A549 (cell line): ENCODE measurements at regions not wholly inside any gene's neighbourhood (a gene's known extent, or its start where the extent isn't known, plus 50 kb on each side); places are given as distances from the start of the nearest gene placed in this dataset.

Source experiments
- ATAC-seq, 2 experiments: fragments of 200-7000 bp in 1 of 2; fragments of >200 bp in 1 of 2; cut with Nextera tagmentation in 1 of 2; cut with Tn5 transposase in 1 of 2; 3 replicates each; pipeline versions ENCODE4 v1.8.0 to v1.9.1; 2018 to 2020; ENCODE audit warnings: mild to moderate bottlenecking in 1 of 2, moderate library complexity in 1 of 2
- CTCF ChIA-PET: fragments of 300-600 bp; sonication (Branson Sonifier 250); formaldehyde crosslinking; extraction: SDS; loops from one replicate; lab custom pipeline; 2021; ENCODE audit warnings: antibody characterized with exemption, inconsistent platforms; lab: Yijun Ruan, JAX
- POLR2A ChIA-PET: fragments of 350-600 bp; formaldehyde crosslinking; extraction: SDS; loops from one replicate; lab custom pipeline; 2021; ENCODE audit warnings: antibody characterized with exemption, inconsistent platforms; lab: Yijun Ruan, JAX
- DNase-seq, 2 experiments: peaks; one replicate each; pipeline versions ENCODE4 v3.0.0 to v3.0.0-alpha.2; 2011 to 2016; ENCODE audit warnings: low read depth in 1 of 2, low spot score in 1 of 2
- FAIRE-seq: peaks from 2 replicates; lab custom pipeline; 2011; peaks lifted over from hg19 to GRCh38; lab: Jason Lieb, UNC
- H3K27ac ChIP-seq, 2 experiments: fragments of >200 bp; sonication (Bioruptor Twin); formaldehyde crosslinking; 3 replicates each; pipeline ENCODE4 v1.5.1; 2016 to 2017
- H3K4me1 ChIP-seq: fragments of >200 bp; sonication (Bioruptor Twin); formaldehyde crosslinking; 3 replicates; pipeline ENCODE4 v1.6.1; 2016
- H3K4me2 ChIP-seq: fragments of >200 bp; sonication (Bioruptor Twin); formaldehyde crosslinking; 3 replicates; pipeline ENCODE4 v1.6.1; 2016
- H3K4me3 ChIP-seq: fragments of >200 bp; sonication (Bioruptor Twin); formaldehyde crosslinking; 3 replicates; pipeline ENCODE4 v1.5.1; 2016
- H3K9me3 ChIP-seq: fragments of >200 bp; sonication (Bioruptor Twin); formaldehyde crosslinking; 3 replicates; pipeline ENCODE4 v1.6.1; 2016
- ATOH8 ChIP-seq: fragments of 250-450 bp; sonication (Bioruptor Pico); IDR thresholded peaks from 2 replicates; pipeline ENCODE4 v1.5.0; 2020; ENCODE audit warnings: low read depth, mild to moderate bottlenecking, moderate library complexity
- BCL3 ChIP-seq: fragments of >200 bp; sonication (Bioruptor Twin); formaldehyde crosslinking; IDR thresholded peaks from 3 replicates; pipeline ENCODE4 v1.6.1; 2016
- BHLHE40 ChIP-seq: IDR thresholded peaks from 2 replicates; pipeline ENCODE4 v1.6.1; 2012; ENCODE audit warnings: low read depth, low read length, inconsistent platforms
- CHD2 ChIP-seq: fragments of 150-350 bp; IDR thresholded peaks from 2 replicates; pipeline ENCODE4 v1.6.1; 2014; ENCODE audit warnings: low read length; ENCODE audit not compliant: partially characterized antibody
- CHD4 ChIP-seq: fragments of 200-600 bp; sonication (generic); IDR thresholded peaks from 2 replicates; pipeline ENCODE4 v1.6.1; 2016; ENCODE audit warnings: antibody characterized with exemption, mild to moderate bottlenecking, borderline replicate concordance
- E2F6 ChIP-seq: IDR thresholded peaks from 2 replicates; pipeline ENCODE4 v1.6.1; 2012; ENCODE audit warnings: low read depth, borderline replicate concordance
- EP300 ChIP-seq, 2 experiments: fragments of >200 bp; sonication (Bioruptor Twin); formaldehyde crosslinking; IDR thresholded peaks; 2 replicates in 1 of 2; 3 replicates in 1 of 2; pipeline ENCODE4 v1.6.1; 2016 to 2017
- ESRRA ChIP-seq: fragments of 150-350 bp; IDR thresholded peaks from 2 replicates; pipeline ENCODE4 v1.6.1; 2014; ENCODE audit warnings: mild to moderate bottlenecking, low read length, borderline replicate concordance
- FOSB ChIP-seq: fragments of 250-450 bp; sonication (Bioruptor Pico); IDR thresholded peaks from 2 replicates; pipeline ENCODE4 v1.5.0; 2020; ENCODE audit warnings: mild to moderate bottlenecking, moderate library complexity
- FOSL2 ChIP-seq, 2 experiments: fragments of 450-650 bp in 1 of 2; fragments of >200 bp in 1 of 2; sonication (Bioruptor Twin) in 1 of 2; formaldehyde crosslinking; IDR thresholded peaks; 2 replicates each; pipeline versions ENCODE4 v1.5.0 to v1.6.1; 2016 to 2020; ENCODE audit warnings: mild to moderate bottlenecking in 1 of 2, moderate library complexity in 1 of 2
- FOXS1 ChIP-seq: fragments of 250-450 bp; sonication (Bioruptor Pico); IDR thresholded peaks from 2 replicates; pipeline ENCODE4 v1.5.0; 2020; ENCODE audit warnings: mild to moderate bottlenecking, moderate library complexity
- HOXA7 ChIP-seq: fragments of 250-450 bp; sonication (Bioruptor Pico); IDR thresholded peaks from 2 replicates; pipeline ENCODE4 v1.5.0; 2020; ENCODE audit warnings: mild to moderate bottlenecking, moderate library complexity
- HOXB13 ChIP-seq: fragments of 250-450 bp; sonication (Bioruptor Pico); IDR thresholded peaks from 2 replicates; pipeline ENCODE4 v1.5.0; 2020; ENCODE audit warnings: low read depth, mild to moderate bottlenecking, moderate library complexity
- MAX ChIP-seq: IDR thresholded peaks from 2 replicates; pipeline ENCODE4 v1.6.1; 2012
- NFE2L2 ChIP-seq: fragments of 150-350 bp; conservative IDR thresholded peaks from 2 replicates; pipeline ENCODE4 v1.6.1; 2014; ENCODE audit warnings: low read length
- NPAS2 ChIP-seq: fragments of 250-450 bp; sonication (Bioruptor Pico); IDR thresholded peaks from 2 replicates; pipeline ENCODE4 v1.8.0; 2022; ENCODE audit warnings: mild to moderate bottlenecking, moderate library complexity, borderline replicate concordance
- PBX3 ChIP-seq: IDR thresholded peaks from 2 replicates; pipeline ENCODE4 v1.6.1; 2012
- POLR2A ChIP-seq: IDR thresholded peaks from 2 replicates; pipeline ENCODE4 v1.6.1; 2012; ENCODE audit warnings: mild to moderate bottlenecking, low read length
- RCOR1 ChIP-seq: fragments of 150-350 bp; IDR thresholded peaks from 2 replicates; pipeline ENCODE4 v1.6.1; 2014; ENCODE audit warnings: antibody characterized with exemption, low read length, low read depth
- REST ChIP-seq: fragments of 200-600 bp; sonication (generic); IDR thresholded peaks from 2 replicates; pipeline ENCODE4 v1.6.1; 2016; ENCODE audit warnings: antibody characterized with exemption, mild to moderate bottlenecking, moderate library complexity
- RNF2 ChIP-seq: fragments of 200-600 bp; sonication (generic); IDR thresholded peaks from 2 replicates; pipeline ENCODE4 v1.6.1; 2016; ENCODE audit warnings: low read depth, mild to moderate bottlenecking, antibody characterized with exemption, moderate library complexity, borderline replicate concordance
- TP53 ChIP-seq: fragments of 250-450 bp; sonication (Bioruptor Pico); IDR thresholded peaks from 2 replicates; pipeline ENCODE4 v1.5.0; 2021; ENCODE audit warnings: mild to moderate bottlenecking, moderate library complexity
- ZC3H11A ChIP-seq: fragments of 450-650 bp; IDR thresholded peaks from 2 replicates; pipeline ENCODE4 v1.6.1; 2014; ENCODE audit warnings: antibody characterized with exemption, mild to moderate bottlenecking
- ZFP36 ChIP-seq: fragments of 450-650 bp; IDR thresholded peaks from 2 replicates; pipeline ENCODE4 v1.6.1; 2014; ENCODE audit warnings: borderline replicate concordance; ENCODE audit not compliant: partially characterized antibody
- WGBS: methylation state at CpG from one replicate; pipeline ENCODE4 v1.1.6; 2017; ENCODE audit errors: missing lambda C conversion rate; 5-methylcytosine and 5-hydroxymethylcytosine counted together

GRCh38 chr6:11650025-11650696 lies 112.6 kb downstream of the TMEM170B start:
- peak in 1 of 2 experiments; percentile 47; a peak in 3 of 6 replicates for ATAC-seq
- H3K9me3 ChIP-seq: peaks cover 6% of the 10 kb centered on the region; the same call in 2 of the 3 replicates
- peak overlapping the region; percentile 46 to 66; a peak in 5 of 6 replicates for H3K27ac ChIP-seq
- POLR2A ChIA-PET: no interaction called here
- WGBS: 24% methylated on average over 7 of the region's 7 CpGs
- H3K4me2 ChIP-seq: peak overlapping the region; percentile 46
- H3K4me3 ChIP-seq: no peak overlapping the region
- DNase-seq: peak in 1 of 2 experiments; percentile 35
- TF ChIP-seq CHD2 (no peak), PBX3 (no peak), BCL3 (no peak), RCOR1 (no peak), MAX (peak; percentile 15; the same call in 1 of the 2 replicates), FOSL2 (IDR thresholded peaks at IDR 0.05) (no peak), FOSL2 (CRISPR knock-in tag; IDR thresholded peaks at IDR 0.05) (0 out of 2 replicates have a peak, but pooled peaks have one; percentile 6), TP53 (CRISPR knock-in tag) (no peak), ZFP36 (no peak)
- peaks cover 42% of the 10 kb centered on the region for H3K4me1 ChIP-seq
- no peak for FAIRE-seq
- CTCF ChIA-PET: no interaction called here

- peak overlapping the region; percentile 46 to 66; a peak in 5 of 6 replicates for H3K27ac ChIP-seq
- POLR2A ChIA-PET: no interaction called here
Observed at GRCh38 chr6:11650711-11651110, 113.2 kb downstream of the TMEM170B start.

More at GRCh38 chr6:11650711-11651110, 113.2 kb downstream of the TMEM170B start:
- peak in 1 of 2 experiments; percentile 17 for DNase-seq
- H3K9me3 ChIP-seq: peaks cover 6% of the 10 kb centered on the region; the same call in 2 of the 3 replicates
- TF ChIP-seq BHLHE40 (no peak), FOSB (CRISPR knock-in tag) (no peak), TP53 (CRISPR knock-in tag) (no peak), FOXS1 (CRISPR knock-in tag) (no peak), EP300 (IDR thresholded peaks at IDR 0.05) (no peak), ESRRA (no peak), POLR2A (no peak), ATOH8 (no peak), REST (no peak), CHD4 (no peak), NFE2L2 (no peak), MAX (no peak), RNF2 (no peak), NPAS2 (no peak), ZC3H11A (no peak), HOXA7 (no peak), E2F6 (no peak), HOXB13 (no peak)
- TF ChIP-seq, all 56 proteins: peak for 0
- H3K4me3 ChIP-seq: no peak overlapping the region
- H3K4me2 ChIP-seq: peak overlapping the region; percentile 46
- FAIRE-seq (no peak), ATAC-seq (peak in 1 of 2 experiments; percentile 41; a peak in 3 of 6 replicates)
- CTCF ChIA-PET: interaction anchor here (1.5 kb wide), 1 partner anchor 66 kb away, joined by 5 read pairs; no protein-coding TSS in a partner anchor
- H3K4me1 ChIP-seq: peaks cover 46% of the 10 kb centered on the region
- WGBS: 0% methylated on average over 1 of the region's 1 CpG
